Testis (tissue), 2 donors: ENCODE measurements at regions not wholly inside any gene's neighbourhood (a gene's known extent, or its start where the extent isn't known, plus 50 kb on each side); places are given as distances from the start of the nearest gene placed in this dataset.

Source experiments
- POLR2A ChIP-seq: fragments of 450-650 bp; IDR thresholded peaks from one replicate; pipeline ENCODE4 v1.6.1; 2017; ENCODE audit warnings: antibody characterized with exemption, mild to moderate bottlenecking, moderate library complexity
- TF ChIP-seq, protein P1 (sequence below), 3 experiments: fragments of 450-650 bp in 2 of 3; fragments of 200-600 bp in 1 of 3; sonication (generic) in 1 of 3; IDR thresholded peaks; one replicate each; pipeline ENCODE4 v1.5.1; 2016 to 2019; ENCODE audit warnings: antibody characterized with exemption in 3 of 3, mild to moderate bottlenecking in 2 of 3, moderate library complexity in 1 of 3

DNA sequence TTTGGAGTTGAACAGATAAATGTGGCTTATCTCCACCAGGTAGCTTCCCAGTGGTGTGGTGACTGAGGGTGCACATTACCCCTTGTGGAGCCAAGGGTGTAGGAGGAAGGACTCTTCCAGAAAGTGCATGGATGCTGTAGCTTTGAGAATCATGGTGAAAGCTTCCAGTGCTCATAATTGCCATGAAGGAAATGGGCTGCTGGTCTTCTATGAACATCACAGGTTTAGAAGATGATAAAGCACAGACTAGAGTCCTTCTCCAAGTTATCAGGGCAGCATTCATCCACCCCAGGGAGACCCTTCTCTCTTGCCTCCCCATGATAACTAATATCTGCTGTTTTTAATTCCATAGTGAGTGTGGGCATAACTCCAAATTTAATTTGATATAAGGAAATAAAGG is 93.4 kb upstream of the CHD1 start:
- TF ChIP-seq, protein P1, sequence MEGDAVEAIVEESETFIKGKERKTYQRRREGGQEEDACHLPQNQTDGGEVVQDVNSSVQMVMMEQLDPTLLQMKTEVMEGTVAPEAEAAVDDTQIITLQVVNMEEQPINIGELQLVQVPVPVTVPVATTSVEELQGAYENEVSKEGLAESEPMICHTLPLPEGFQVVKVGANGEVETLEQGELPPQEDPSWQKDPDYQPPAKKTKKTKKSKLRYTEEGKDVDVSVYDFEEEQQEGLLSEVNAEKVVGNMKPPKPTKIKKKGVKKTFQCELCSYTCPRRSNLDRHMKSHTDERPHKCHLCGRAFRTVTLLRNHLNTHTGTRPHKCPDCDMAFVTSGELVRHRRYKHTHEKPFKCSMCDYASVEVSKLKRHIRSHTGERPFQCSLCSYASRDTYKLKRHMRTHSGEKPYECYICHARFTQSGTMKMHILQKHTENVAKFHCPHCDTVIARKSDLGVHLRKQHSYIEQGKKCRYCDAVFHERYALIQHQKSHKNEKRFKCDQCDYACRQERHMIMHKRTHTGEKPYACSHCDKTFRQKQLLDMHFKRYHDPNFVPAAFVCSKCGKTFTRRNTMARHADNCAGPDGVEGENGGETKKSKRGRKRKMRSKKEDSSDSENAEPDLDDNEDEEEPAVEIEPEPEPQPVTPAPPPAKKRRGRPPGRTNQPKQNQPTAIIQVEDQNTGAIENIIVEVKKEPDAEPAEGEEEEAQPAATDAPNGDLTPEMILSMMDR (IDR thresholded peaks at IDR 0.05): no peak
- no peak for TF ChIP-seq POLR2A
